Suprapubic skin (tissue), 4 donors: ENCODE measurements at regions not wholly inside any gene's neighbourhood (a gene's known extent, or its start where the extent isn't known, plus 50 kb on each side); places are given as distances from the start of the nearest gene placed in this dataset.

Source experiments
- CTCF ChIP-seq, 2 donors: fragments of 200-600 bp in 1 of 2; fragments of 450-650 bp in 1 of 2; sonication (generic) in 1 of 2; IDR thresholded peaks; one replicate each; pipeline ENCODE4 v1.5.1; 2016 to 2019; ENCODE audit warnings: antibody characterized with exemption in 2 of 2, mild to moderate bottlenecking in 1 of 2, moderate library complexity in 1 of 2
- EP300 ChIP-seq: sonication (generic); formaldehyde crosslinking; IDR thresholded peaks from one replicate; pipeline ENCODE4 v1.6.1; 2017; ENCODE audit warnings: antibody characterized with exemption
- POLR2A ChIP-seq, 2 donors: fragments of 450-650 bp; IDR thresholded peaks; one replicate each; pipeline ENCODE4 v1.6.1; 2017; ENCODE audit warnings: antibody characterized with exemption in 2 of 2, mild to moderate bottlenecking in 2 of 2, moderate library complexity in 2 of 2
- POLR2AphosphoS5 ChIP-seq, 3 donors: sonication (generic); formaldehyde crosslinking; IDR thresholded peaks; one replicate each; pipeline ENCODE4 v1.6.1; 2017; ENCODE audit warnings: antibody characterized with exemption in 3 of 3

DNA sequence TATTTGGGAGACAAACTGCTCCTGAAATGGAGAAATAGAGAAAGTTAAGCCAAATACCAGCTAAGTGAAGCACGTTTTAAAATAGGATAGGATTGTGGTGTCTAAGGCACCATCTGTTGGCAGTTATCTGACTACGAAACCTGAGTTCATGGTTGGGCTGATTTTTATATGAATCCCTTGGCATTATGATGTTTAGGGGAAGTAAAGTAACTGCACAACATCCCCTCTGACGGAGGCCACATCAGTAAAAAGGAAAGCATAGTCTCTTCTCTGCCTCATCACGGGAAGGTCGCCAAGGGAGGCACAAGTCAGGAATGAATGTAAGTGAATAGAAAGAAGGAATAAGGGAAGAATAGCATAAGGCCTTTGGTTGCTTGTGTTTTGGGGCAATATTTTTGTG, 128.0 kb downstream of the PRRX1 start:
- TF ChIP-seq CTCF (IDR thresholded peaks at IDR 0.05) = no peak
- TF ChIP-seq POLR2A (IDR thresholded peaks at IDR 0.05) = no peak
- no peak for TF ChIP-seq POLR2AphosphoS5 (IDR thresholded peaks at IDR 0.05)
- TF ChIP-seq EP300 = no peak
